Body of pancreas (tissue), 4 donors: ENCODE measurements at regions not wholly inside any gene's neighbourhood (a gene's known extent, or its start where the extent isn't known, plus 50 kb on each side); places are given as distances from the start of the nearest gene placed in this dataset.
"Not testable (repeated sequence)": the region's sequence is repeated elsewhere in the genome, so short reads cannot be mapped to it uniquely, and the experiment has no call there.

ENCODE experiments used
- ATAC-seq: fragments of 150-250 bp; one replicate; pipeline ENCODE4 v1.9.1; 2016
- DNase-seq, 4 donors: peaks; one replicate each; pipeline ENCODE4 v3.0.0-alpha.2; 2019
- H3K27ac ChIP-seq, 4 donors: fragments of 200-600 bp; sonication (generic); 1 replicate in 3 of 4; 2 replicates in 1 of 4; pipeline versions ENCODE4 v1.5.1 to v1.6.1; 2016 to 2019; ENCODE audit warnings: mild to moderate bottlenecking in 1 of 4, mixed read lengths in 1 of 4, moderate library complexity in 1 of 4
- H3K27me3 ChIP-seq, 2 donors: fragments of 200-600 bp; sonication (generic); one replicate each; pipeline ENCODE4 v1.6.0; 2016; ENCODE audit warnings: mild to moderate bottlenecking in 1 of 2
- H3K36me3 ChIP-seq, 2 donors: fragments of 200-600 bp; sonication (generic); replicated peaks in 1 of 2; 2 replicates each; pipeline ENCODE4 v1.5.1; 2016; ENCODE audit warnings: low read depth in 2 of 2; ENCODE audit not compliant: insufficient read depth in 1 of 2
- H3K4me1 ChIP-seq: fragments of 200-600 bp; sonication (generic); one replicate; pipeline ENCODE4 v1.6.0; 2016
- H3K4me3 ChIP-seq, 2 donors: fragments of 200-600 bp; sonication (generic); 1 replicate in 1 of 2; 2 replicates in 1 of 2; pipeline ENCODE4 v1.5.1; 2016 to 2019
- H3K9me3 ChIP-seq, 3 donors: fragments of 200-600 bp; sonication (generic); 1 replicate in 2 of 3; 2 replicates in 1 of 3; pipeline ENCODE4 v1.5.1; 2016
- CTCF ChIP-seq, 7 experiments: fragments of 450-650 bp in 4 of 7; fragments of 200-600 bp in 3 of 7; sonication (generic) in 3 of 7; IDR thresholded peaks; one replicate each; pipeline ENCODE4 v1.5.1; 2016 to 2019; ENCODE audit warnings: antibody characterized with exemption in 7 of 7
- POLR2A ChIP-seq, 3 donors: fragments of 450-650 bp; IDR thresholded peaks; one replicate each; pipeline ENCODE4 v1.6.1; 2016; ENCODE audit warnings: antibody characterized with exemption in 3 of 3, mild to moderate bottlenecking in 2 of 3
- WGBS, 2 donors: methylation state at CpG; one replicate each; pipeline ENCODE4 v1.1.5; 2017; 5-methylcytosine and 5-hydroxymethylcytosine counted together
- intact Hi-C: fragments of 100-400 bp; cut with DNase I; formaldehyde crosslinking; loops from one replicate; pipeline ENCODE4 v1.15.1; 2023

DNA sequence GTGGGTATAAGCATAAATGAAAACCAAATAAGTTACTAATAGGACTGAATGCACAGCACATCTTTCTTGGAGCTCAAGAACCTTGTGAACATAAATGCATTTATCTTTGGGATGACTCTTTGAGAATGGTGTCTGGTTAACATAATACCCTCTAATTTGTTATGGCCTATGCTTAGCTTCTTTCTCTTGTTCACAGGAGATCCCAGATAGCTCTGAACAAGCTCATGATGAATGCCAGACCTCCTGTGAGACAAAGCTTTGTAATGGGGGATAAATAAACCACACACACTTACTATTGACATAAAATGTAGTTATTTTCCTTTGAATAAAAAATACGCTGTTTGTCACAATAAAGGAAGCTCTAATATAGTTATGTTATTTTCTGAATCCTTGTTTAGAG is 111.5 kb downstream of the PSAT1 start:
- H3K4me1 ChIP-seq: peaks cover 12% of the 10 kb centered on the region
- no peak for DNase-seq
- H3K4me3 ChIP-seq: no peak overlapping the region
- no peak for ATAC-seq
- no peaks in the 10 kb centered on the region for H3K9me3 ChIP-seq
- no peaks in the 10 kb centered on the region for H3K36me3 ChIP-seq
- no peak for TF ChIP-seq CTCF (IDR thresholded peaks at IDR 0.05)
- TF ChIP-seq POLR2A (IDR thresholded peaks at IDR 0.05): no peak
- intact Hi-C loops: no loop called here
- no peaks in the 10 kb centered on the region for H3K27me3 ChIP-seq
- 91 to 97% methylated on average over 1 of the region's 1 CpG for WGBS, 2 donors
- H3K27ac ChIP-seq: no peak overlapping the region

- H3K4me3 ChIP-seq, H3K9me3 ChIP-seq, H3K27ac ChIP-seq, H3K36me3 ChIP-seq, ATAC-seq, intact Hi-C loops, DNase-seq, H3K27me3 ChIP-seq: not testable (repeated sequence)
- WGBS, 2 donors: 94% methylated on average over 23 of the region's 25 CpGs; no CpG with 5 or more reads in 1 of the 2 donors
- peaks cover 12% of the 10 kb centered on the region for H3K4me1 ChIP-seq
Measured at GRCh38 chr9:78409928-78410510, 113.1 kb downstream of the PSAT1 start.

GRCh38 chr9:78422309-78422708 is 125.4 kb downstream of the PSAT1 start:
- ATAC-seq: no peak
- Histone ChIP-seq H3K27me3 (no peaks in the 10 kb centered on the region), H3K4me1 (no peaks in the 10 kb centered on the region), H3K36me3 (no peaks in the 10 kb centered on the region), H3K27ac (no peak overlapping the region), H3K4me3 (no peak overlapping the region), H3K9me3 (no peaks in the 10 kb centered on the region)
- WGBS, 2 donors: 82 to 93% methylated on average over 5 of the region's 5 CpGs
- TF ChIP-seq CTCF (IDR thresholded peaks at IDR 0.05) (no peak), POLR2A (IDR thresholded peaks at IDR 0.05) (no peak)
- intact Hi-C loops: no loop called here
- DNase-seq: no peak

DNA sequence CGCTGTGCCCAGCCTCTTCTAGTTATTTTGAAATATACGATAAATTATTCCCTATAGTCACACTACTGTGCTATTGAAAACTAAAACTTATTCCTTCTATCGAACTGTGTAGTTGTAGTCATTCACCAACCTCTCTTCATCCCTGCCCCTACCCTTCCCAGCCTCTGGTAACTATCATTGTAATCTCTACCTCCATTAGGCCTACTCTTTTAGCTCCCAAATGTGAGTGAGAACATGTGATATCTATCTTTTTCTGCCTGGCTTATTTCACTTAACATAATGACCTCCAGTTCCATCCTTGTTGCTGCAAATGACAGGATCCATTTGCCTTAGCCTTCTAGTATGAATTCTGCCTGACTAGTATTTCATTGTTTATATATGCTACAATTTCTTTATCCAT is 127.4 kb downstream of the PSAT1 start:
- Histone ChIP-seq H3K36me3 (no peaks in the 10 kb centered on the region), H3K4me3 (no peak overlapping the region), H3K27me3 (no peaks in the 10 kb centered on the region), H3K9me3 (no peaks in the 10 kb centered on the region), H3K27ac (no peak overlapping the region), H3K4me1 (no peaks in the 10 kb centered on the region)
- DNase-seq (no peak), ATAC-seq (no peak)
- TF ChIP-seq POLR2A (IDR thresholded peaks at IDR 0.05) (no peak), CTCF (IDR thresholded peaks at IDR 0.05) (no peak)
- intact Hi-C loops: no loop called here
- WGBS, 2 donors: 92 to 98% methylated on average over 3 of the region's 3 CpGs

DNA sequence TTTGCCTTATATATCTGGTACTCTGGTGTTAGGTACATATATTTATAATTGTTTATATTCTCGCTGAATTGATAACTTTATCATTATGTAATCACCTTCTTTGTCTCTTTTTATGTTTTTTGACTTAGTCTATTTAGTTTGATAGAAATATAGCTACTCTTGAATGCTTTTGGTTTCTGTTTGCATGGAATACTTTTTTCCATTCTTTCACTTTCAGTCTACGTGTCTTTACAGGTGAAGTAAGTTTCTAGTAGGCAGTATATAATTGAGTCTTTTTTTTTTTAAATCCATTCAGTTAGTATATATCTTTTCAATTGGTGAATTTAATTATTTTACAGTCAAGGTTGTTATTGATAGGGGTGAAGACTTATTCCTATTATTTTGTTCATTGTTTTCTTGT is 131.7 kb downstream of the PSAT1 start:
- no peak overlapping the region for H3K4me3 ChIP-seq

More for the DNA sequence above, 131.7 kb downstream of the PSAT1 start:
- no peaks in the 10 kb centered on the region for H3K9me3 ChIP-seq
- no peak for TF ChIP-seq POLR2A (IDR thresholded peaks at IDR 0.05)
- TF ChIP-seq CTCF (IDR thresholded peaks at IDR 0.05): no peak
- H3K4me1 ChIP-seq: no peaks in the 10 kb centered on the region
- intact Hi-C loops: no loop called here
- no peak overlapping the region for H3K27ac ChIP-seq
- 51 to 52% methylated on average over 2 of the region's 2 CpGs for WGBS, 2 donors
- ATAC-seq: no peak
- no peak for DNase-seq
- no peaks in the 10 kb centered on the region for H3K36me3 ChIP-seq
- H3K27me3 ChIP-seq: no peaks in the 10 kb centered on the region
